ENCODE measurements at regions not wholly inside any gene's neighbourhood (a gene's known extent, or its start where the extent isn't known, plus 50 kb on each side); places are given as distances from the start of the nearest gene placed in this dataset.

DNA sequence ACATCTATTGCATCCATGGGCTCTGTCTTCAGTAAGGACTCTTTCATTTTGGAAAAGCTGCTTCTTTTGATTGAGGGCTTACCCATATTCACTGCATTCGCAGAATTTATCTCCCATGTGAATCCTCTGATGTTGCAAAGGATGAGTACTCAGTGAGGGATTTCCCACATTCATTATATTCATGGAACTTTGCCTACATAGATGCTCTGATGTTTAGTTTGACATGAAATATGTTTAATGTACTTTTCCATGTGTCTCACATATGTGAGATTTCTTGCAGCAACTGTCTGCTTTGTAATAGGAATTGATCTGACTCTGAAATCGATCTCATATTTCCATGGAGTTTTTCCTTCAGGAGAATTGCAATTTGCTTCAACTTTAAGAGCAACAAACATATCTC lies 1699.6 kb upstream of the FLRT2 start:
- Histone ChIP-seq H2AK5ac (ENCODE audit: low read length, severe bottlenecking) (no peak overlapping the region), H4K91ac (ENCODE audit: low read length) (no peak overlapping the region), H2BK15ac (ENCODE audit: low read depth, poor library complexity, severe bottlenecking) (no peak overlapping the region), H2BK12ac (ENCODE audit: low read length in 2 of 2) (no peak overlapping the region), H3K79me1 (replicated peaks; ENCODE audit: low read length, poor library complexity, severe bottlenecking) (no peaks in the 10 kb centered on the region), H3K23ac (ENCODE audit: low read length in 2 of 2) (no peak overlapping the region), H2BK120ac (ENCODE audit: low read depth, low read length) (no peak overlapping the region), H3K4me2 (ENCODE audit: low read length, poor library complexity, severe bottlenecking) (no peak overlapping the region), H3K4ac (ENCODE audit: low read depth in 1 of 2, low read length in 2 of 2) (no peak overlapping the region), H3K36me3 (ENCODE audit: control insufficient read depth in 1 of 2, insufficient read depth in 2 of 2, low read depth in 1 of 2, low read length in 2 of 2) (no peaks in the 10 kb centered on the region), H4K8ac (ENCODE audit: low read length) (no peak overlapping the region), H3K4me1 (ENCODE audit: control insufficient read depth, insufficient read depth, low read depth, low read length) (no peaks in the 10 kb centered on the region), H2BK5ac (ENCODE audit: low read depth, low read length, poor library complexity, severe bottlenecking) (no peak overlapping the region), H3K27ac (ENCODE audit: low read length, poor library complexity, severe bottlenecking) (no peak overlapping the region), H3K18ac (ENCODE audit: low read depth in 1 of 2, low read length in 2 of 2) (no peak overlapping the region), H3K9ac (ENCODE audit: low read length) (no peak overlapping the region), H3K27me3 (ENCODE audit: control insufficient read depth in 1 of 2, insufficient read depth in 1 of 2, low read length in 2 of 2) (no peaks in the 10 kb centered on the region), H3K14ac (ENCODE audit: low read length in 2 of 2) (no peak overlapping the region), H3K9me3 (ENCODE audit: control insufficient read depth, low read length) (no peaks in the 10 kb centered on the region), H3K4me3 (ENCODE audit: insufficient read depth in 1 of 2, low read depth in 1 of 2, low read length in 2 of 2) (no peak overlapping the region), H2AFZ (ENCODE audit: low read depth, low read length) (no peak overlapping the region)
- 86% methylated on average over 2 of the region's 2 CpGs for WGBS
- no peak for DNase-seq

DNA sequence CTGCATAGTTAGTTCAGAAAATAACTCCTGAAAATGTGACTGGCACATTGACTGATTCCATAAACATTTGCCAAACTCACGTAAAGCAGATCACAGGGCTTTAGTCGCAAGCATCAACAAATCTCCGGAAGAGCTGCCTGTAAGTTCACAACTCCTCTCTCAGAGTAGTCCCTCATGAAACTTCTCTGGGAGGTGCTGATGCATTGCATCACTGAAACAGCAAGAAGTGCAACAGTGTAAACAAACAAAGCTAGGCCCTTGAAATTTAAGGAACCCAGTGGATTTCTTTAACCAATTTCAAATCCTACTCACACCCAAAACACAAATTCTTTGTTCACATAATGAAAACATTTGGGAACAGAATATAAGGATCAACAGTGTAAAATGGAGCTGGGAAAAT lies 1691.7 kb upstream of the FLRT2 start:
- no peaks in the 10 kb centered on the region for H3K4me1 ChIP-seq (ENCODE audit: control insufficient read depth, insufficient read depth, low read depth, low read length)
- H2BK5ac ChIP-seq (ENCODE audit: low read depth, low read length, poor library complexity, severe bottlenecking), result no peak overlapping the region
- DNase-seq, result peak; percentile 38
- 9% methylated on average over 3 of the region's 3 CpGs for WGBS
- H3K27me3 ChIP-seq (ENCODE audit: control insufficient read depth in 1 of 2, insufficient read depth in 1 of 2, low read length in 2 of 2), result no peaks in the 10 kb centered on the region
- peak overlapping the region; percentile 29 for H3K4me2 ChIP-seq (ENCODE audit: low read length, poor library complexity, severe bottlenecking)
- no peak overlapping the region for H3K23ac ChIP-seq (ENCODE audit: low read length in 2 of 2)
- no peak overlapping the region for H3K14ac ChIP-seq (ENCODE audit: low read length in 2 of 2)
- no peak overlapping the region for H2AK5ac ChIP-seq (ENCODE audit: low read length, severe bottlenecking)
- no peaks in the 10 kb centered on the region for H3K79me1 ChIP-seq (replicated peaks; ENCODE audit: low read length, poor library complexity, severe bottlenecking)
- no peaks in the 10 kb centered on the region for H3K36me3 ChIP-seq (ENCODE audit: control insufficient read depth in 1 of 2, insufficient read depth in 2 of 2, low read depth in 1 of 2, low read length in 2 of 2)
- no peak overlapping the region for H3K27ac ChIP-seq (ENCODE audit: low read length, poor library complexity, severe bottlenecking)
- no peak overlapping the region for H4K8ac ChIP-seq (ENCODE audit: low read length)
- peak overlapping the region in 1 of 2 experiments; percentile 54 for H3K18ac ChIP-seq (ENCODE audit: low read depth in 1 of 2, low read length in 2 of 2)
- H3K4ac ChIP-seq (ENCODE audit: low read depth in 1 of 2, low read length in 2 of 2), result no peak overlapping the region
- no peak overlapping the region for H2BK12ac ChIP-seq (ENCODE audit: low read length in 2 of 2)
- no peak overlapping the region for H4K91ac ChIP-seq (ENCODE audit: low read length)
- no peak overlapping the region for H3K9ac ChIP-seq (ENCODE audit: low read length)
- H2BK15ac ChIP-seq (ENCODE audit: low read depth, poor library complexity, severe bottlenecking), result no peak overlapping the region
- no peaks in the 10 kb centered on the region for H3K9me3 ChIP-seq (ENCODE audit: control insufficient read depth, low read length)
- H2AFZ ChIP-seq (ENCODE audit: low read depth, low read length), result no peak overlapping the region
- H2BK120ac ChIP-seq (ENCODE audit: low read depth, low read length), result no peak overlapping the region
- no peak overlapping the region for H3K4me3 ChIP-seq (ENCODE audit: insufficient read depth in 1 of 2, low read depth in 1 of 2, low read length in 2 of 2)

DNA sequence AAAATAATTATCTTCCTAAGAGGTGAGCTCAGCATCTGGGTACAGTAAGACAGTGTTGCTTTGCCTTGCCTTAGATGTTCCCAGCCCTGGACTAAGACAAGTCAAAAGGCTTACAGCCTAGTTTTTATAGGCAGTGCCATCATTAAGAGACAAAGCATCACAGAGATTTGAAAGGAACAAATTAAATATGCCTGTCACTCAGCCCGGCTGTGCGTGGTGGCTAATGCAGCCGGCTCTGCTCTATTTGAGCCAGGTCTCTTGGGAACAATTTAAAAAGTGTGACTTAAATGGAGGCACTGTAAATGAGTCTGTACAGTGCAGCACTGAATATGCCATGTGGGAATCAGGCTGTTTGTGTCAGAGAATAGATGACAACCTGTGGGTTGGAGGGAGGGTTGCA lies 1687.4 kb upstream of the FLRT2 start:
- Histone ChIP-seq H3K18ac (ENCODE audit: low read depth in 1 of 2, low read length in 2 of 2) (no peak overlapping the region), H3K79me1 (replicated peaks; ENCODE audit: low read length, poor library complexity, severe bottlenecking) (no peaks in the 10 kb centered on the region), H3K14ac (ENCODE audit: low read length in 2 of 2) (no peak overlapping the region), H3K4me2 (ENCODE audit: low read length, poor library complexity, severe bottlenecking) (no peak overlapping the region), H3K27me3 (ENCODE audit: control insufficient read depth in 1 of 2, insufficient read depth in 1 of 2, low read length in 2 of 2) (no peaks in the 10 kb centered on the region), H4K91ac (ENCODE audit: low read length) (no peak overlapping the region), H3K9me3 (ENCODE audit: control insufficient read depth, low read length) (no peaks in the 10 kb centered on the region), H3K27ac (ENCODE audit: low read length, poor library complexity, severe bottlenecking) (no peak overlapping the region), H3K23ac (ENCODE audit: low read length in 2 of 2) (no peak overlapping the region), H2BK5ac (ENCODE audit: low read depth, low read length, poor library complexity, severe bottlenecking) (no peak overlapping the region), H3K4ac (ENCODE audit: low read depth in 1 of 2, low read length in 2 of 2) (no peak overlapping the region), H2AFZ (ENCODE audit: low read depth, low read length) (no peak overlapping the region), H2BK120ac (ENCODE audit: low read depth, low read length) (no peak overlapping the region), H2BK12ac (ENCODE audit: low read length in 2 of 2) (no peak overlapping the region), H3K36me3 (ENCODE audit: control insufficient read depth in 1 of 2, insufficient read depth in 2 of 2, low read depth in 1 of 2, low read length in 2 of 2) (no peaks in the 10 kb centered on the region), H3K4me3 (ENCODE audit: insufficient read depth in 1 of 2, low read depth in 1 of 2, low read length in 2 of 2) (no peak overlapping the region), H2AK5ac (ENCODE audit: low read length, severe bottlenecking) (no peak overlapping the region), H4K8ac (ENCODE audit: low read length) (no peak overlapping the region), H3K9ac (ENCODE audit: low read length) (no peak overlapping the region), H2BK15ac (ENCODE audit: low read depth, poor library complexity, severe bottlenecking) (no peak overlapping the region), H3K4me1 (ENCODE audit: control insufficient read depth, insufficient read depth, low read depth, low read length) (no peaks in the 10 kb centered on the region)
- no peak for DNase-seq
- 84% methylated on average over 3 of the region's 3 CpGs for WGBS

DNA sequence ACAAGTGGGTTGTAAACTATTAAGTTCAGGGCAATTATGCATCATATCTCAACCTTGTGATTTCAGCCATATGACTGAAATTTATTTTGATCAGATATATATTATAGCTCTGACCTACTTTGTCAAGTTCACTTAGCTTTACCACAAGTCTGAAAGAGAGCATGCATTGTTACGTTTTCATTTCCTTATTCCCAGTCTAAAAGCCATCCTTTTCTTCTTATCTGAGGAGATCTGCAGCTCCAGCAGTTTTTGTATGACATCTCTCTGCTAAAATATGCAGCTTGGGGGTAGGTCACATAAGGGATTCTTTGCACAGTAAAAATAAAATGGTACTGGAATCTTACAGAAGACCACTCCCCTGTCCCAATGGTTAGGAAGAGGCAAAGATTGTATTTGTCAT lies 1682.8 kb upstream of the FLRT2 start:
- Histone ChIP-seq H3K9me3 (ENCODE audit: control insufficient read depth, low read length) (no peaks in the 10 kb centered on the region), H3K18ac (ENCODE audit: low read depth in 1 of 2, low read length in 2 of 2) (no peak overlapping the region), H2BK120ac (ENCODE audit: low read depth, low read length) (no peak overlapping the region), H3K4ac (ENCODE audit: low read depth in 1 of 2, low read length in 2 of 2) (no peak overlapping the region), H2BK15ac (ENCODE audit: low read depth, poor library complexity, severe bottlenecking) (no peak overlapping the region), H2BK5ac (ENCODE audit: low read depth, low read length, poor library complexity, severe bottlenecking) (no peak overlapping the region), H2AK5ac (ENCODE audit: low read length, severe bottlenecking) (no peak overlapping the region), H4K8ac (ENCODE audit: low read length) (no peak overlapping the region), H4K91ac (ENCODE audit: low read length) (no peak overlapping the region), H2AFZ (ENCODE audit: low read depth, low read length) (no peak overlapping the region), H3K4me1 (ENCODE audit: control insufficient read depth, insufficient read depth, low read depth, low read length) (no peaks in the 10 kb centered on the region), H3K4me2 (ENCODE audit: low read length, poor library complexity, severe bottlenecking) (no peak overlapping the region), H3K27me3 (ENCODE audit: control insufficient read depth in 1 of 2, insufficient read depth in 1 of 2, low read length in 2 of 2) (no peaks in the 10 kb centered on the region), H2BK12ac (ENCODE audit: low read length in 2 of 2) (no peak overlapping the region), H3K79me1 (replicated peaks; ENCODE audit: low read length, poor library complexity, severe bottlenecking) (no peaks in the 10 kb centered on the region), H3K36me3 (ENCODE audit: control insufficient read depth in 1 of 2, insufficient read depth in 2 of 2, low read depth in 1 of 2, low read length in 2 of 2) (no peaks in the 10 kb centered on the region), H3K9ac (ENCODE audit: low read length) (no peak overlapping the region), H3K4me3 (ENCODE audit: insufficient read depth in 1 of 2, low read depth in 1 of 2, low read length in 2 of 2) (no peak overlapping the region), H3K14ac (ENCODE audit: low read length in 2 of 2) (no peak overlapping the region), H3K27ac (ENCODE audit: low read length, poor library complexity, severe bottlenecking) (no peak overlapping the region), H3K23ac (ENCODE audit: low read length in 2 of 2) (no peak overlapping the region)
- 64% methylated on average over 1 of the region's 1 CpG for WGBS
- DNase-seq, result no peak
